OCI-M2 (cell line): ENCODE measurements at regions not wholly inside any gene's neighbourhood (a gene's known extent, or its start where the extent isn't known, plus 50 kb on each side); places are given as distances from the start of the nearest gene placed in this dataset.

Experiments used
- DNase-seq: peaks from one replicate; lab custom pipeline; 2025; ENCODE audit not compliant: unreplicated experiment; lab: John Stamatoyannopoulos, UW

GRCh38 chr3:79843180-79843579, 75.4 kb upstream of the ROBO1 start:
- no peak for DNase-seq

GRCh38 chr3:79835701-79836100, 67.9 kb upstream of the ROBO1 start:
- no peak for DNase-seq

GRCh38 chr3:79824166-79824565, 56.4 kb upstream of the ROBO1 start:
- DNase-seq = no peak

GRCh38 chr3:79822076-79822475, 54.3 kb upstream of the ROBO1 start:
- no peak for DNase-seq

- no peak for DNase-seq
These were observed 52.3 kb upstream of the ROBO1 start for GRCh38 chr3:79820089-79820488.

- DNase-seq = no peak
These were observed 50.2 kb upstream of the ROBO1 start for GRCh38 chr3:79818015-79818414.
